Retinal pigment epithelial cell (primary cell): ENCODE measurements at regions not wholly inside any gene's neighbourhood (a gene's known extent, or its start where the extent isn't known, plus 50 kb on each side); places are given as distances from the start of the nearest gene placed in this dataset.
"Not testable (repeated sequence)": the region's sequence is repeated elsewhere in the genome, so short reads cannot be mapped to it uniquely, and the experiment has no call there.

Experiments
- DNase-seq: peaks from one replicate; pipeline ENCODE4 v3.0.0-alpha.2; 2010; ENCODE audit warnings: low read depth
- H3K4me3 ChIP-seq: 2 replicates; pipeline ENCODE4 v1.5.1; 2011; ENCODE audit warnings: mild to moderate bottlenecking, low read length, control low read depth, moderate library complexity
- TF ChIP-seq, protein P1 (sequence below): conservative IDR thresholded peaks from 2 replicates; pipeline ENCODE4 v1.5.1; 2011; ENCODE audit warnings: low read depth, low read length, control low read depth, inconsistent platforms

GRCh38 chr7:69076566-69076965 is 521.7 kb upstream of the AUTS2 start:
- no peak overlapping the region for H3K4me3 ChIP-seq
- DNase-seq: no peak
- TF ChIP-seq, protein P1, sequence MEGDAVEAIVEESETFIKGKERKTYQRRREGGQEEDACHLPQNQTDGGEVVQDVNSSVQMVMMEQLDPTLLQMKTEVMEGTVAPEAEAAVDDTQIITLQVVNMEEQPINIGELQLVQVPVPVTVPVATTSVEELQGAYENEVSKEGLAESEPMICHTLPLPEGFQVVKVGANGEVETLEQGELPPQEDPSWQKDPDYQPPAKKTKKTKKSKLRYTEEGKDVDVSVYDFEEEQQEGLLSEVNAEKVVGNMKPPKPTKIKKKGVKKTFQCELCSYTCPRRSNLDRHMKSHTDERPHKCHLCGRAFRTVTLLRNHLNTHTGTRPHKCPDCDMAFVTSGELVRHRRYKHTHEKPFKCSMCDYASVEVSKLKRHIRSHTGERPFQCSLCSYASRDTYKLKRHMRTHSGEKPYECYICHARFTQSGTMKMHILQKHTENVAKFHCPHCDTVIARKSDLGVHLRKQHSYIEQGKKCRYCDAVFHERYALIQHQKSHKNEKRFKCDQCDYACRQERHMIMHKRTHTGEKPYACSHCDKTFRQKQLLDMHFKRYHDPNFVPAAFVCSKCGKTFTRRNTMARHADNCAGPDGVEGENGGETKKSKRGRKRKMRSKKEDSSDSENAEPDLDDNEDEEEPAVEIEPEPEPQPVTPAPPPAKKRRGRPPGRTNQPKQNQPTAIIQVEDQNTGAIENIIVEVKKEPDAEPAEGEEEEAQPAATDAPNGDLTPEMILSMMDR: no peak

DNA sequence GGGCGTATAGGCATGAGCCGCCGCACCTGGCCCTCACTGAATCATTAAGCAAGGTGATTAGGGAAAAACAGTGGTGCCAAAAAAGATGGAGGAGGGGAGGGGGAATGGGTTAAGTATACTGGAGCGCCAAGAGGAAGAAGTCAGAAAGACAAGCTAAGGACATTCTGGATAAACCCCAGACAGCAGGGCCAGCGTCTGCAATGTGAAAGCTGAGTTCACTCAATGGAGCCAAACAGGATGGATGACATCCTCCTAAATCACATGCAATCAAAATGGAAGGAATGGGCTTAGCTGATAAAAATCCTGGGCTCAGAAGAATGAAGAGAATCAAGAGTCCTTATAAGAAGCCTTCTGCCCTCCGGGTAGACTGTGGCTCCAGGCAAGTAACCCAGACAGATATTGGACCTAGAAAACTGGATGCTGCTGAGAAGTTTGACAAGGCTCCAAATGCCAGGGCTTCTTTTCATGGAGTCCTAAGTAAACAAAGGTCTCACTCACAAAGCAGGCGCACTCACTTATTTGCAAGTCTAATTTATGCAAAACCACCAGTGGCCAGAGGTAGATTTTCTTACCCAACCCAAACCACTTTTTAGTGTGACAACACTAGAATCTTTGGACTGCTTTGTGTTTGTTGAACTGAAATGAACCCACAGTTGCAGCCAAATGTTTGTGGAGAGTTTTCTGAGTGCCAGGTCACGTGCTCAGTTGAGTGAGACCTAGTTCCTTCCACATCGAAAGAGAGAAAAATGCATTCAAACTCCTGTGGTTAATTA is 519.1 kb upstream of the AUTS2 start:
- TF ChIP-seq, protein P1: no peak

GRCh38 chr7:69087281-69087680 is 511.0 kb upstream of the AUTS2 start:
- not testable (repeated sequence) for H3K4me3 ChIP-seq, DNase-seq

More for the DNA sequence above, 519.1 kb upstream of the AUTS2 start:
- H3K4me3 ChIP-seq: no peak overlapping the region
- DNase-seq: no peak

- no peak overlapping the region for H3K4me3 ChIP-seq
- no peak for DNase-seq
- TF ChIP-seq, protein P1: no peak
Observed at GRCh38 chr7:69088185-69088584, 510.1 kb upstream of the AUTS2 start.

DNA sequence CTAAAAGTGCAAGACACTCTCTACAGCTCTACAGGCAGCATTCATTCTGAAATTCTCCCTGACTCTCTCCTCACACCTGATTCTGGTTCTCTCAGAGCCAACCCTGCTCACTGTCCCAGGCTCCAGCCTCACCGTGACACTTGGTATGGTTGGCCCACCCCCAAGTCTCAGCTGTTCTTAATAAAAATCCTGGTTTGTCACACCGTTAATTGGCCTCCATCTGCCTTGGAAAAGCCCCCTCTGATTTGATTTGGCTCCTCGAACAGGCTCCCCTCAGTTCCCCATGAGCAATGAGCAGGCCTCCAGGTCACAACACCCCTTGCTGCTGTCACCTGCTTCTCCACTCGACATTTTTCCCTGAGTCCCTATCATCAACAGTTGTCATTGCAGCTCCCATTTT is 507.3 kb upstream of the AUTS2 start:
- TF ChIP-seq, protein P1: no peak
- no peak for DNase-seq

GRCh38 chr7:69091521-69091920 is 506.8 kb upstream of the AUTS2 start:
- H3K4me3 ChIP-seq: no peak overlapping the region
- no peak for DNase-seq
- TF ChIP-seq, protein P1: no peak

More for the DNA sequence above, 507.3 kb upstream of the AUTS2 start:
- H3K4me3 ChIP-seq: no peak overlapping the region

DNA sequence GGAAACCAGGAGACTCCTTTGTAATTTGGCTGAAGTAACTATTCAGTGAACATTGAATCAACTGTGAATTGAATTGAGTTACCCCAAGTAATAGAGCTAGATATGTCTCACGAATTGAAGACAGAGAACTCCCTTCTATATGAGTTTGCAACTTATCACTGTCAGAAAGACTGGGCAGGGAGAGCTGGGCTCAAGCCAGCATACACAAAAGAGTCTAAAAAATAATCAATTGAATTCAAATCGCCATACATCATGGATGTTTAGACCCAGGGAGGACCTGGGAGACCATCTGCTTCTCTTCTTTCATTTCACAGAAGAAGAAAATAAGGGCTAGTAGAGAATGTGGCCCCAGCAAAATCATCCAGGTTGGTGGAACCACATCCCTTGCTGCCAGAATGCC is 503.1 kb upstream of the AUTS2 start:
- no peak for DNase-seq

More for the DNA sequence above, 503.1 kb upstream of the AUTS2 start:
- TF ChIP-seq, protein P1: no peak
- no peak overlapping the region for H3K4me3 ChIP-seq
